Stimulated activated CD4-positive, alpha-beta T cell treated with anti-CD3 and anti-CD28 coated beads, Interleukin-4, amount 100 ng/mL, for 48 hours (primary cell): ENCODE measurements at regions not wholly inside any gene's neighbourhood (a gene's known extent, or its start where the extent isn't known, plus 50 kb on each side); places are given as distances from the start of the nearest gene placed in this dataset.
"Not testable (repeated sequence)": the region's sequence is repeated elsewhere in the genome, so short reads cannot be mapped to it uniquely, and the experiment has no call there.

Experiments used
- DNase-seq, 2 donors: peaks; one replicate each; pipeline ENCODE4 v3.0.0-alpha.2; 2020; ENCODE audit warnings: low read depth in 2 of 2

DNA sequence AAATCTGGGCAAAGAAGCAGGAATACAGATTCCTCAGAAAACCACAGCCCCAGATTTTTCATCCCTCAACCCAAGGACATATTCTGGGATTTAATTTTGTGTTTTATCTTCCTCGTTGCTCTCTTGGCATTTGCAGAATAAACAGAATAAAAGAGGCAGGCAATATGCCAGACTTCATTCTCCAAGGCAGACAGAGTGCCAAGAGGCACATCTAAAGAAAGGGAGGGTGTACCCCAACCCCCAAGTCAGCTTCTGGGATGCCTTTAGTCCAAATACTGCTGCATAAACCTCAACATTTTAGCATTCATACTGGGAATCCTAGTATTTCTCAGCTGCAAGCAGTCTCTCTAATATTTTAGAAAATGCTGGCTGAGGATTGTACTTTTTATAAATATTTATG, 629.2 kb downstream of the KLHL13 start:
- DNase-seq: no peak

DNA sequence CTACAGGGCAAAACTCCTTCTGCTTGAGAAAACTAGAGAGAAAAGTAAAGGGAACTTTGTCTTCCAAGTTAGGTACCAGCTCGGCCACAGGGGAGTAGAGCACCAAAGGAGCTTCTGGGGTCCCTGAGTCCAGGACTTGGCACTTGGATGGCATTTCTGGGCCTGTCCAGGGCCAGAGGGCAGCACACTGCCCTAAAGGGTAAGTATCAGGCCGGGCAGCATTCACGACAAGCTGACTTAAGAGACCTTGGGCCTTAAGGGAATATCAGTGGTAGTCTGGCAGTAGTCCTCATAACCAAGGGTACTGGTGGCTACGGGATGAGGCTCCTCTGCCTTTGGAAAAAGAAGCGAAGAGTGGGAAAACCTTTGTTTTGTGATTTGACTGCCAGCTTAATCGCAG, 632.7 kb downstream of the KLHL13 start:
- DNase-seq: no peak

DNA sequence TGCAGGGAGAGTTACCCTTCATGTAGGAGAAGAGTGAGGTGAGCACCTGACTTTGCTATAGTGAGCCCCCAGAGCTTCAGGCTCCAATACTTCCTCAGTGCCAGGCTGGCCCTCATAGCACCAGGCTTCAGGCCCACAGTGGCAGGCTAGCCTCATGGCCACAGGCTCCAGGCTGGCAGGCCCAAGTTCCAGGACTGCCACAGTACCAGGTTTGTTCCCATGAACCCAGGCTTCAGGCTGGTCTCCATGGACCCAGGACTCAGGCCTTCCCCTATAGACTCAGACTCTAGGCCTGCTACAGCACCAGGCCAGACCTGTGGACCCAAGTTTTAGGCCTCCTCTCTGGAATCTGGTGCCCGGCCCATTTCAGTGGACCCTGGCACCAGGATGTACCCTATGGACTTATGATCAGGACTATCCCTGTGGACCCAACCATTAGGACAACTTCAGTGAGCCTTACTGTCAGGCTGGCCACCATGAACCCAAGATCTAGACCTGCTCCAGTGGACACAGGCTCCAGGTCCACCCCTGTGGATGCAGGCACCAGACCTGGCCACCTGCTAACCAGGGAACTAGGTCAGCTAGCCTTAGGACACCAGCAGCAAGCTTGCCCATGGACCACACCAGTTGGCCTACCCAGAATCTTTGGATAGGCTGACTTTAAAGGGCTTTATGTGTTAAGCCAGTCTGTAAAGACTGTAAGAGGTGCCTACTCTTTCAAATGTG, 658.2 kb downstream of the KLHL13 start:
- no peak for DNase-seq

DNA sequence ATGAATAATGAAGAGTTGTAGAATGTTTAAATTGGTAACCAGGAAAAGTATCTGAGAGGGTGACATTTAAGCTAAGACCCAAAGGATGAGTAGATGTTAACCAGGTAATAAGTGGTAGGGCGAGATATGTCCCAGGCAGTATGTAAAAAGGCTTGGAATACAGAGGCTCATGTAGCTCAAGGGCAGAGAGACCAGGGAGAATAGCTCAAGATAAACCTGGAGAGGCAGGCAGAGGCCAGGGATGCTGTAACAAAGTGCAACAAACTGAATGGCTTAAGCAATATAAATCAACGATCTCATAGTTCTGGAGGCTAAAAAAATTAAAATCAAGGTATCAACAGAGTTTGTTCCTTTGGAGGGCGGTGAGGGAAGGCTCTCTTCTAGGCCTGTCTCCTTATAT, 660.8 kb downstream of the KLHL13 start:
- DNase-seq: no peak

DNA sequence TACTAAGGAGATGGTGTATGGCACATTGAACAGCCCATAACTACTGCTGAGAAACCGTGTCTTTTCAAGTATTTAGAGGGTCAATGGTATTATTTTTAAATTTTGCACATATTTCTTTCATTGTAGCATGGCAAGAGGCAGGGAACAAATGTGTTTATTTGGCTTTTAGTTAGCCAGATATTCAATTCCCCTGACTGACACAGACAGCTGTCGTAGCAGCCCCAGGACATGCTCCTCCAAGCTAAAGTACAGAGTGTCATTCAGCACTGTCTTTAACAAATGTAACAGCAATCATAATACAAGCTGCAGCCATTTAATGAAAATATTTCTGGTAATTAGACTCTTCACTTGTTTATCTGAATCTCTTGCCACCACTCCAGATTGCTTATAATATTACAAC, 687.1 kb downstream of the KLHL13 start:
- no peak for DNase-seq

DNA sequence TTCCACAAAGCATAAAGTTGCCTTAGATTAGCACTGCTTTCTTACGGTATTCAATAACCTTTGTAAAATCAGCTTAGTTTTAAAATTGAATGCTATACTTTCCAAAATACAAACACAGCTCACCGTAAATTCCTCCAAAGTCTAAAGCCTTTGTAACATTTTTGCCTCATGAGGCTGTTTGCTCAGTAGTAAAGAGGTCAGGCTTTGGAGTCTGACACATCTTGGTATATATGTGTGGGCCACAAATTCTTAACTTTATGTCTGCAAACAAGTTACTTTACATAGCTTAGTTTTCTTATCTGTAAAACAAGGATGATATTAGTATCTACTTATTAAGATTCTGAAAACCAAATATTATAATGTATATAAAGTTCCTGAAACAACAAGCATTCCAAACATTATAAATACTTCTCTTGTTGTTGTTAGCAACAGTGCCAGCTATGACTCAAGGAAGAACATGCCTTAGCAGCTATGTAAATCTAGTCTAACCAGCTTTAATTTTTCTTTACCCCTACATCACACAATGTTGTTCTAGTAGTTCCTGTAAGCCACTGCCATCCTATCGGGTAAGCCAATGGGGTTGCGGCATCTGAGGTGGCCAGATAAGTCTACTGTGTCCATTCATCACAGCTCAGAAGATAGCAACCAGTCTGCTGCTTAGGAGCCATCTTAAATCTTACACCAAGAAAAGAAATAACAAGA, 709.0 kb downstream of the KLHL13 start:
- DNase-seq: no peak

DNA sequence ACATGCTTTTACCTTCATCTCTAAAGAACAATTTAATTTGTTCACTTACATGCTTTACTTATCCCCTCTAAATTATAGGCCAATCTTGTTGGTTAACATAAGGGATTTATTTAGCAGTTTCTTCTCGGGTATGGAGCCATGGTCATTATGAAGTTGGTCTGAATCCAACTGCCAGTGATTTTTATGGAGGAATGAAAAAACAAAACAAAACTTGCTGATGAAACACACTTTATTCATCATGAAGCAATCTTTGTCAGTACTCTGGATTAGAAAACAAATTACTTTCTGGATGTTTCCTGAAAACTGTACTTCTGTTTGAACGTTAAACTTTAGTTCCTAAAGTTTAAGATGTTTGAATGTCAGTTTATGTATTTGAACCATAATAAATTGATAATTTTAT, 715.8 kb downstream of the KLHL13 start:
- no peak for DNase-seq

DNA sequence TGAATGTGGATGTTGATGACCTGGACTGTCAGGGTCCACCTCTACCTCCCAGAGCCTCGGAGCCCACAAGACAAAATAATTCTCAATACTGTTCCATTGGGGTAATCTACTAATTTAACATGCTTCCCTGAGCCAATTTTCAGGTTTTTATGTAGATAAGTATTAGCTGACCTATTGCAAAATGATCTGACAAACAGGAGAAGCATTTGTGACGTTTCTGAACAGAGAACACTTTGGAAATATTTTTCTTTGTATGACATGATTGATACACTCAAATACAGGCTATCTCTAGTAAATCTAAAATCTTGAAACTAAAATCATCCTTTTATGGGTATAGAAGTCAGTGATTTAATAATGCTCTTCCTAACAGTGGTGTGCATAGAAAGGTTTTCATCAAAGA, 716.6 kb downstream of the KLHL13 start:
- DNase-seq: no peak

- DNase-seq: no peak
Observed at GRCh38 chrX:117397844-117398243, 718.8 kb downstream of the KLHL13 start.

DNA sequence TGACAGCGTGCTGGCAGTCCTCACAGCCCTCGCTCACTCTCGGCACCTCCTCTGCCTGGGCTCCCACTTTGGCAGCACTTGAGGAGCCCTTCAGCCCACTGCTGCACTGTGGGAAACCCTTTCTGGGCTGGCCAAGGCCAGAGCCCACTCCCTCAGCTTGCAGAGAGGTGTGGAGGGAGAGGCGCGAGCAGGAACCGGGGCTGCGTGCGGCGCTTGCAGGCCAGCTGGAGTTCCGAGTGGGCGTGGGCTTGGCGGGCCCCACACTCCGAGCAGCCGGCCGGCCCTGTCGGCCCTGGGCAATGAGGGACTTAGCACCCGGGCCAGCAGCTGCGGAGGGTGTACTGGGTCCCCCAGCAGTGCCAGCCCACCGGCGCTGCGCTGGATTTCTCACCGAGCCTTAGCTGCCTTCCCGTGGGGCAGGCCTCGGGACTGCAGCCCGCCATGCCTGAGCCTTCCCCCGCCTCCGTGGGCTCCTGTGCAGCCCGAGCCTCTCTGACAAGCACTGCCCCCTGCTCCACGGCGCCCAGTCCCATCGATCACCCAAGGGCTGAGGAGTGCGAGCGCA, 722.0 kb downstream of the KLHL13 start:
- DNase-seq: not testable (repeated sequence)

DNA sequence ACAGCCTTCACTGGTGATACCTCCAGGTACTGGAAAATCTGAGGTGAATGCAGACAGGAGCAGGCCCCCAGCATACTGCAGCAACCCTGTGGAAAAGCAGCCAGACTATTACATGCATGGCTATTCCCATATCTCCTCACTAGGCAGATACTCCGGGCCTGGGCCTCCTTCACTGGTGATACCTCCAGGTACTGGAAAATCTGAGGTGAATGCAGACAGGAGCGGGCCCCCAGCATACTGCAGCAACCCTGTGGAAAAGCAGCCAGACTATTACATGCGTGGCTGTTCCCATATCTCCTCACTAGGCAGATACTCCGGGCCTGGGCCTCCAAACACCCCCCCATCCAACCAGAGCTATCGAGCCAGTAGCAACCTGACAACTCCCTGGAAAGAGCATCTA, 724.2 kb downstream of the KLHL13 start:
- DNase-seq: not testable (repeated sequence)

GRCh38 chrX:117376460-117376859, 740.1 kb downstream of the KLHL13 start:
- DNase-seq: no peak

GRCh38 chrX:117335209-117335608, 781.4 kb downstream of the KLHL13 start:
- no peak for DNase-seq

DNA sequence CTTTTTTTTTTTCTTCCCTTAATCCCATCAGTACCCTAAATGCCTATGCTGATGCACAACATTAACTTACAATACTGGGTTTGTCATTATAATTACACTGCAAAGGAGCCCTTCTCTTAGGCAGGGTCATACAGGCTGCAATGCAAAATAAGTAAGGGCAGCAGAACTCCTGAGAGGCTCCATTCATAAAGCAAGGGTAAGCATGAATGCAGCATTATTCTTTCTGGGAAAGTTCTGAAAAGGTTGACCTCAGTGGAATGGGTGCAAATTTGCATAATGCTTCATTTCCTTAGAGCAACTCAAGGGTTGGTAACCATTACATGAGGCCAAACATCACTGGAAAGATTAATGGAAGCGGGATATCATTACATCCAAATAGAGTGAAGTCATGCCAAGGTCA, 789.2 kb downstream of the KLHL13 start:
- no peak for DNase-seq

GRCh38 chrX:117325706-117326105, 790.9 kb downstream of the KLHL13 start:
- DNase-seq: no peak

DNA sequence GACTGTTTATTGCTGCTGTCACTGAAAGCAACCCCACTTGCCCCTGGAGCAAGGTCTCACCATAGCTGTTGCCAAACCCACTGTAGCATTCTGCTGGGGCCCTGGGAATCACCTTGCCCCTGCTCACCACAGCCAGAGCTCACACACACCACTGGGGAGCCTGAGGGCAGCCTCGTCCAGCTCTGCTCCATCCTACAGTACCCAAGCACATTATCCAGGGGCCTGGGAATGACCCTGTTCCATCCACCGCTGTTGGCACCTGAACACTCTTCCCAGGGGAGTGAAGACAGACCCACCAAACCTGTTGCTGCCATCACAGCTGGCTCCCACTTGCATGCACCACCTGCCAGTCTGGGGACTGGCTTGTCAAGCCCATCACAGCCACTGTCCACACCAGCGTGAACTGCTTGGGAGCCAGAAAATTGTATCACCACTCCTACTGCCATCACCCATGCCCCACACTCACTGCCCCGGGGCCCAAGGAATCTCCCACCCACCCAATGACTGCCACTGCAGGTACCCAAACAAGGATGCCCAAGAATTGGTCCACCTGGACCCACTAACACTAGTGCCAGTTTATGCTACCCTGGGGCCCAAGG, 811.3 kb downstream of the KLHL13 start:
- DNase-seq: no peak

DNA sequence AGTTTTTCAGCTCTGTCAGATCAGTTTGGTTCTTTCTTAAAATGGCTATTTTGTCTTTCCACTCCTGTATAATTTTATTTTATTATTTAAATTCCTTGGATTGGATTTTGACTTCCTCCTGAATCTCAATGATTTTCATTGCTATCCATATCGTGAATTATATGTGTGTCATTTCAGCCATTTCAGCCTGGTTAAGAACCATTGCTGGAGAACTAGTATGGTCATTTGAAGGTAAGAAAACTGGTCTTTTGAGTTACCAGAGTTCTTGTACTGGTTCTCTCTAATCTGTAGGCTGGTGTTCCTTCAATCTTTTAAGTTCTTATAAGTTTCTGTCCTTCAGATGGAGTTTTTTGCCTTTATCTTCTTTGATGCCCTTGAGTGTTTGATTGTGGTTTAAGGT, 815.5 kb downstream of the KLHL13 start:
- no peak for DNase-seq

- DNase-seq: no peak
Observed at GRCh38 chrX:117291760-117292159, 824.9 kb downstream of the KLHL13 start.

- no peak for DNase-seq
Observed at GRCh38 chrX:117274965-117275364, 812.2 kb upstream of the CT83 start.
